Naive thymus-derived CD8-positive, alpha-beta T cell (primary cell): ENCODE measurements at regions not wholly inside any gene's neighbourhood (a gene's known extent, or its start where the extent isn't known, plus 50 kb on each side); places are given as distances from the start of the nearest gene placed in this dataset.

ENCODE experiments used
- ATAC-seq, 2 donors: fragments of 150-1000 bp; cut with Tn5 transposase in 1 of 2; sonication (Bioruptor Pico), chemical (Tn5 transposase) in 1 of 2; 1 replicate in 1 of 2; 2 replicates in 1 of 2; pipeline ENCODE4 v1.10.0; 2021; ENCODE audit warnings: mild to moderate bottlenecking in 2 of 2, moderate library complexity in 2 of 2
- POLR2A ChIA-PET: fragments of 350-600 bp; sonication (Branson Sonifier 250); formaldehyde crosslinking; loops from one replicate; lab custom pipeline; 2021; ENCODE audit warnings: antibody characterized with exemption; lab: Charles Lee
- DNase-seq, 10 donors: peaks; one replicate each; pipeline versions ENCODE4 v3.0.0 to v3.0.0-alpha.2; 2020 to 2022
- H3K27ac Mint-ChIP-seq, 10 donors: one replicate each; pipeline ENCODE4 v1.8.0; 2020 to 2022; ENCODE audit warnings: mild to moderate bottlenecking in 10 of 10, mixed read lengths in 10 of 10, moderate library complexity in 4 of 10, inconsistent platforms in 1 of 10
- H3K27me3 Mint-ChIP-seq, 5 donors: one replicate each; pipeline ENCODE4 v1.8.0; 2021 to 2022; ENCODE audit warnings: mixed read lengths in 5 of 5
- H3K36me3 Mint-ChIP-seq, 3 donors: one replicate each; pipeline ENCODE4 v1.8.0; 2020 to 2022; ENCODE audit warnings: mixed read lengths in 3 of 3, mild to moderate bottlenecking in 2 of 3, inconsistent platforms in 1 of 3
- H3K4me1 Mint-ChIP-seq, 4 donors: one replicate each; pipeline ENCODE4 v1.8.0; 2021 to 2022; ENCODE audit warnings: mixed read lengths in 4 of 4
- H3K4me3 Mint-ChIP-seq, 10 donors: one replicate each; pipeline ENCODE4 v1.8.0; 2020 to 2022; ENCODE audit warnings: mild to moderate bottlenecking in 10 of 10, mixed read lengths in 10 of 10, moderate library complexity in 6 of 10, inconsistent platforms in 1 of 10
- H3K9me3 Mint-ChIP-seq, 9 donors: one replicate each; pipeline ENCODE4 v1.8.0; 2020 to 2022; ENCODE audit warnings: mixed read lengths in 9 of 9, mild to moderate bottlenecking in 3 of 9, inconsistent platforms in 1 of 9, moderate library complexity in 1 of 9

DNA sequence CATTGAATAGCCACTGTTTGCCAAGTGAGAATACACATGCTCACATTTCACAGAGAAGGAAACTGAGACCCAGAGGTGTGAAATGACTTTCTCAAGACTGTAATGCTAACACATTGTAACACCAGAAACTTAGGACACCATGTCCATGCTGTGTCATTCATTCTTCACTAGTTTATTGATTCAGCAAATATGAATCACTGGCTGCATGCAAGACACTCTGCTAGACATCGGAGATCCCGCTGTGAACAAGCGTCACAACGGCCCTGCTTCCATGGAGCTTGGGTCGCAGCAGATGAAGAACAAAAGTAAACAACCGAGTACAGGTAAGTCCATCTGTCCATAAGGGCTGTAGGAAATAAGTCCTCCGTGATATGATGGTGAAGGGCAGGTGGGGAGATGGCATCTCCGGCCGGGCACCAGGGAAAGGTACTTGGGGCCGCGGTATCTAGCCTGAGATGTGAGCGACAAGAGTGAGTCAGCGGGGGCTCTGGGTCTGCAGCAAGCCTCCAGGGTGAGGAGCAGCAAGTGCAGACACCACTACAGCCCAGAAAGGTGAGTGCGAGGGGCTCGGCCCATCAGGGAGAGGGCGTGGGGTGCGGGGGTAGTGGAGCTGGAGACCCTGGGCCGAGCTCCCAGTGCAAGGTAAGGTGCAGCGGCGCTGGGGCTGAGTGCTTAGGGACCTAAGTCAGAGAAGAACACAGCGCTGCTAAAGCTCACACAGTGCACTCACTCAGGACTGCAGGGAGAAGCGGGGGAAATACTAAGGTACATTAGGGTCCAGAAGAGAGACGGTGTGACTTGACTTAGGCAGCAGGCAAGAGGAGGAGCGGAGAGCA lies 391.2 kb downstream of the FBXO15 start:
- no peak for DNase-seq
- peaks cover 0 to 2% (median 0%) of the 10 kb centered on the region in 5 donors for H3K27me3 Mint-ChIP-seq
- peaks cover 0 to 3% (median 0%) of the 10 kb centered on the region in 9 donors for H3K9me3 Mint-ChIP-seq
- no peaks in the 10 kb centered on the region for H3K36me3 Mint-ChIP-seq
- no peaks in the 10 kb centered on the region for H3K4me1 Mint-ChIP-seq
- POLR2A ChIA-PET: no interaction called here
- no peak overlapping the region for H3K27ac Mint-ChIP-seq
- no peak for ATAC-seq
- no peak overlapping the region for H3K4me3 Mint-ChIP-seq

- POLR2A ChIA-PET: no interaction called here
- ATAC-seq: no peak
- no peak overlapping the region for H3K4me3 Mint-ChIP-seq
- no peaks in the 10 kb centered on the region for H3K4me1 Mint-ChIP-seq
- no peak overlapping the region for H3K27ac Mint-ChIP-seq
- no peaks in the 10 kb centered on the region for H3K36me3 Mint-ChIP-seq
- peaks cover 0 to 2% (median 0%) of the 10 kb centered on the region in 5 donors for H3K27me3 Mint-ChIP-seq
- peaks cover 0 to 3% (median 0%) of the 10 kb centered on the region in 9 donors for H3K9me3 Mint-ChIP-seq
- DNase-seq: no peak
These were observed 394.7 kb downstream of the FBXO15 start for GRCh38 chr18:73752965-73753364.

DNA sequence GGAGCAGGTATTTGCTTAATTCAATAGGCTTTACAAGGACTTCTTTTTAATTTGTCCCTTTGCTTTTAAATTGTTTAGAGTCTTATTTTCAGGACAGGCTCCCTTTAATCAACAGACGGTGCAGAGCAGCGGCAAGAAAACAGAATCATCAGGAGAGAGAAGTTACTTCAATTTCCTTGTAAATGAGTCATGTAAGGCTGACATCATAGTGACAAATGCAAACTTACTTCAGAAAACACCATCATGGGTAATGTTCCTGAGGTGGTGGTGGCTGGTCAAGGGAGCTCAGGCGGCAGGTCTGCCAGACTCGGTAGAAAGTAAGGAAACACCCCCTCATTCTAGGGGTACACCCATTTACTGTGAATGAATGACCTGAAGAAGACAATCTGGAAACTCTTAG lies 395.1 kb downstream of the FBXO15 start:
- Mint-ChIP-seq H3K36me3 (no peaks in the 10 kb centered on the region), H3K4me1 (no peaks in the 10 kb centered on the region), H3K9me3 (peaks cover 0 to 3% (median 0%) of the 10 kb centered on the region in 9 donors), H3K4me3 (no peak overlapping the region), H3K27ac (no peak overlapping the region), H3K27me3 (peaks cover 0 to 2% (median 0%) of the 10 kb centered on the region in 5 donors)
- POLR2A ChIA-PET: no interaction called here
- ATAC-seq (no peak), DNase-seq (no peak)

DNA sequence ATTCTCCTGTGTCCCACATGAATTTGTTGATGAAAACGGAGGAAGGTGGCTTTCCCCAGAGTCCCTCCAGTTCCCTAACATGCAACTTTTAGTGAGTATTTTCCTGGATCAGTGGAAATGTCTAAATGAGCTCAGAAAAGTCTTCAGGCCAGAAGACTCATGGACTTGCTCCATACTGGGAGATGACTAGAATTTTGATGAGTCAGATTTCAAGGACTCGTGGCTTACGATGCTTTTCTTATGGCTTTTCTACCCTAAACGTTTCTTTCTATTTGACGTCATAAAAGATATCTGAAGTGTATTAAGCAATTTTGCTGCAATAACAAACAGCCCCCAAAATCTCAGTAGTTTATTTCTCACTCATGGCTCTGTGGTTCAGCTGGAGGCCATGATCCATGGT lies 397.6 kb downstream of the FBXO15 start:
- POLR2A ChIA-PET: no interaction called here
- no peaks in the 10 kb centered on the region for H3K36me3 Mint-ChIP-seq
- ATAC-seq: no peak

GRCh38 chr18:73749304-73749703 lies 398.3 kb downstream of the FBXO15 start:
- H3K36me3 Mint-ChIP-seq: no peaks in the 10 kb centered on the region
- no peaks in the 10 kb centered on the region for H3K9me3 Mint-ChIP-seq
- POLR2A ChIA-PET: no interaction called here
- peaks cover 0 to under 1% (median 0%) of the 10 kb centered on the region in 5 donors for H3K27me3 Mint-ChIP-seq
- no peak overlapping the region for H3K27ac Mint-ChIP-seq
- DNase-seq: no peak
- H3K4me3 Mint-ChIP-seq: no peak overlapping the region
- H3K4me1 Mint-ChIP-seq: no peaks in the 10 kb centered on the region
- ATAC-seq: no peak

More for the DNA sequence above, 397.6 kb downstream of the FBXO15 start:
- no peaks in the 10 kb centered on the region for H3K9me3 Mint-ChIP-seq
- H3K27me3 Mint-ChIP-seq: no peaks in the 10 kb centered on the region
- no peak overlapping the region for H3K4me3 Mint-ChIP-seq
- H3K27ac Mint-ChIP-seq: no peak overlapping the region
- no peak for DNase-seq
- H3K4me1 Mint-ChIP-seq: no peaks in the 10 kb centered on the region

GRCh38 chr18:73748731-73749130 lies 398.9 kb downstream of the FBXO15 start:
- no peak for ATAC-seq

GRCh38 chr18:73746101-73746500 lies 401.5 kb downstream of the FBXO15 start:
- no peak overlapping the region for H3K27ac Mint-ChIP-seq
- no peaks in the 10 kb centered on the region for H3K4me1 Mint-ChIP-seq
- peaks cover 0 to 11% (median 1%) of the 10 kb centered on the region in 5 donors for H3K27me3 Mint-ChIP-seq
- POLR2A ChIA-PET: no interaction called here
- H3K9me3 Mint-ChIP-seq: no peaks in the 10 kb centered on the region
- H3K36me3 Mint-ChIP-seq: no peaks in the 10 kb centered on the region
- no peak for DNase-seq
- no peak overlapping the region for H3K4me3 Mint-ChIP-seq
- no peak for ATAC-seq

More at GRCh38 chr18:73748731-73749130, 398.9 kb downstream of the FBXO15 start:
- Mint-ChIP-seq H3K27me3 (peaks cover 0 to 7% (median 0%) of the 10 kb centered on the region in 5 donors), H3K36me3 (no peaks in the 10 kb centered on the region), H3K4me1 (no peaks in the 10 kb centered on the region), H3K27ac (no peak overlapping the region), H3K9me3 (no peaks in the 10 kb centered on the region), H3K4me3 (no peak overlapping the region)
- POLR2A ChIA-PET: no interaction called here
- DNase-seq: no peak

DNA sequence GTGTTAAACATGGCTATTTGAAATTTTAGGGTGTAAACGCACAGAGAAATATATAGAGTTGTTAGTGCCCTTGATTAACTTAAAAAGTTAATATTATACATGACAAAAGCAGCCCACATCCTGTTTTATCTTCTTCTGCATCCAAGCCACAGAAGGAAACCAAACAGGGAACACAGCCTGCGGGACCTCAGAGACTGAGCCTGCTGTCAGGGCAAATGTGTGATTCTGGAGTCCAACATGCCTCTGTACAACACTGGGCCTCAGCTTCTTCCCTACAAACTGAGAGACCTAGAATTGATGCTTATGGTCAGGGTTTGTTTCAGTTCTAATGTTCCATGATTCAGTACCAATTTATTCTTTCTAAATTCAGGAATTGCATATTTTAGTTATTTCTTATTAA lies 404.7 kb downstream of the FBXO15 start:
- H3K9me3 Mint-ChIP-seq: no peaks in the 10 kb centered on the region
- no peak for DNase-seq
- POLR2A ChIA-PET: no interaction called here
- H3K27me3 Mint-ChIP-seq: peaks cover 0 to 11% (median 1%) of the 10 kb centered on the region in 5 donors
- no peaks in the 10 kb centered on the region for H3K36me3 Mint-ChIP-seq
- H3K4me1 Mint-ChIP-seq: no peaks in the 10 kb centered on the region
- no peak overlapping the region for H3K27ac Mint-ChIP-seq
- ATAC-seq: no peak
- no peak overlapping the region for H3K4me3 Mint-ChIP-seq

GRCh38 chr18:73741946-73742345 lies 405.7 kb downstream of the FBXO15 start:
- H3K27ac Mint-ChIP-seq: no peak overlapping the region
- H3K27me3 Mint-ChIP-seq: peaks cover 0 to 11% (median 1%) of the 10 kb centered on the region in 5 donors
- DNase-seq (no peak), ATAC-seq (no peak)
- POLR2A ChIA-PET: no interaction called here
- no peaks in the 10 kb centered on the region for H3K9me3 Mint-ChIP-seq
- no peaks in the 10 kb centered on the region for H3K4me1 Mint-ChIP-seq
- H3K36me3 Mint-ChIP-seq: no peaks in the 10 kb centered on the region
- no peak overlapping the region for H3K4me3 Mint-ChIP-seq

GRCh38 chr18:73739098-73739497 lies 408.5 kb downstream of the FBXO15 start:
- H3K9me3 Mint-ChIP-seq: no peaks in the 10 kb centered on the region

DNA sequence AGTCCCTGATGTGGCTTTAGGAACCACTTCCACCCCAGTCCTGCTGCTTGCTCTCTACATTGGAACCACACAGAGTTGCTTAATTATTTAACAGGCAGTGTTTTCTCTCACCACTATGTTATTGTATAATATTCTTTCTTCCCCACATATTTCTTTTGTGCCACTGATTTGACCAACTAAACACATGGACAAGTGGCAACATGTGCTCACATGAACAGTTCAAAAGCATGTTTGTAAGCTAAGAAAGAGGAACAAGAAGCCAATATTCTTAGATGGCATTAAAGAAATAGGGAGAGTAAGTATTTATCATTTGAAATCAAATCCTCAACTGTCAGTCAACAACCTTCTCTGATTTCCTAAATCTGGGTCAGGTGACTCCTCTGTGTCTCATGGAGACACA lies 409.6 kb downstream of the FBXO15 start:
- POLR2A ChIA-PET: no interaction called here
- DNase-seq (no peak), ATAC-seq (no peak)
- Mint-ChIP-seq H3K4me1 (no peaks in the 10 kb centered on the region), H3K9me3 (no peaks in the 10 kb centered on the region), H3K27me3 (peaks cover 0 to 3% (median 0%) of the 10 kb centered on the region in 5 donors), H3K4me3 (no peak overlapping the region), H3K27ac (no peak overlapping the region), H3K36me3 (no peaks in the 10 kb centered on the region)

More at GRCh38 chr18:73739098-73739497, 408.5 kb downstream of the FBXO15 start:
- H3K4me1 Mint-ChIP-seq: no peaks in the 10 kb centered on the region
- no peak for ATAC-seq
- no peak overlapping the region for H3K4me3 Mint-ChIP-seq
- H3K27me3 Mint-ChIP-seq: peaks cover 0 to 8% (median 1%) of the 10 kb centered on the region in 5 donors
- no peak for DNase-seq
- POLR2A ChIA-PET: no interaction called here
- H3K36me3 Mint-ChIP-seq: no peaks in the 10 kb centered on the region
- no peak overlapping the region for H3K27ac Mint-ChIP-seq

- no peak overlapping the region for H3K4me3 Mint-ChIP-seq
- no peak overlapping the region for H3K27ac Mint-ChIP-seq
- peaks cover 0 to 7% (median 0%) of the 10 kb centered on the region in 3 donors for H3K36me3 Mint-ChIP-seq
- DNase-seq (no peak), ATAC-seq (no peak)
- no peaks in the 10 kb centered on the region for H3K4me1 Mint-ChIP-seq
- POLR2A ChIA-PET: no interaction called here
- peaks cover 0 to 9% (median 5%) of the 10 kb centered on the region in 9 donors for H3K9me3 Mint-ChIP-seq
- H3K27me3 Mint-ChIP-seq: peaks cover 0 to 9% (median 2%) of the 10 kb centered on the region in 5 donors
These were observed 411.8 kb downstream of the FBXO15 start for GRCh38 chr18:73735836-73736235.

DNA sequence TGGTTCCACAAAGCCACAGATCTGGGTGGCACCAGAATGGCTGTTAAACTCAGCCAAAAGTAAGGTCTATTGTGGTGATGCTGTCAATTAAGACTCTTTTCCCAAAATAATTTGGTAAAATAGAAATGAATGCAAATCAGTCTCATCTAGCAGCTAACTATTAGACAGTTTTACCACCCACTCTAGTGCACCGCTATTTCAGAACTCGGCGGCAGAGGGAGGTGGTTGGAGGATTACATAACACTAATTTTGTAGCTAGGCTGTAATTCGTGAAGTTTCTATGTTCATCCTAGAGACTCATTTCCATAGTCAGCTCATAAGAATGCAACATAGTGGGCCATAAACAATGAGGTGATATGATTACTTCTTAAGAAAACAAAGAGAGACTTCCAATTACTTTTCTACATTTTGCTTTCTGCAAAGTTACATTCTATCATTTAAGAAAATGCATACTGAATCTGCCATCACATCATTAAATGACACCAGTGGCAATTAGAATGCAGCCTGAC lies 413.8 kb downstream of the FBXO15 start:
- ATAC-seq (no peak), DNase-seq (no peak)
- Mint-ChIP-seq H3K27me3 (peaks cover 0 to 10% (median 2%) of the 10 kb centered on the region in 5 donors), H3K4me1 (no peaks in the 10 kb centered on the region), H3K27ac (no peak overlapping the region), H3K4me3 (no peak overlapping the region), H3K36me3 (peaks cover 0 to 9% (median 0%) of the 10 kb centered on the region in 3 donors), H3K9me3 (peaks cover 3 to 20% (median 7%) of the 10 kb centered on the region in 9 donors)
- POLR2A ChIA-PET: no interaction called here
